Neural cell (in vitro differentiated cells): ENCODE measurements at regions not wholly inside any gene's neighbourhood (a gene's known extent, or its start where the extent isn't known, plus 50 kb on each side); places are given as distances from the start of the nearest gene placed in this dataset.

Experiments
- H2AFZ ChIP-seq: fragments of 200-600, 300-800 bp; sonication (generic), shearing (Covaris generic); 2 replicates; pipeline ENCODE4 v1.6.0; 2014; ENCODE audit warnings: low read depth, mild to moderate bottlenecking, antibody characterized with exemption, low read length, moderate library complexity
- H3F3A ChIP-seq: fragments of 200-600 bp; shearing (Covaris generic); 2 replicates; pipeline ENCODE4 v1.6.1; 2016; ENCODE audit warnings: mild to moderate bottlenecking, moderate library complexity, mixed read lengths, antibody characterized with exemption, low read length; ENCODE audit not compliant: insufficient read depth, poor library complexity, severe bottlenecking
- H3K27ac ChIP-seq: fragments of 200-600, 300-800 bp; sonication (generic), shearing (Covaris generic); 2 replicates; pipeline ENCODE4 v1.5.1; 2014; ENCODE audit warnings: mild to moderate bottlenecking, low read length, moderate library complexity
- H3K27me3 ChIP-seq: fragments of 300-800, 200-600 bp; sonication (generic), shearing (Covaris generic); 2 replicates; pipeline ENCODE4 v1.6.0; 2014; ENCODE audit warnings: mild to moderate bottlenecking, low read depth, low read length, moderate library complexity; ENCODE audit not compliant: insufficient read depth
- H3K36me3 ChIP-seq: fragments of 300-800, 200-600 bp; sonication (generic), shearing (Covaris generic); 2 replicates; pipeline ENCODE4 v1.5.1; 2014; ENCODE audit warnings: mild to moderate bottlenecking, antibody characterized with exemption, low read length, moderate library complexity; ENCODE audit not compliant: insufficient read depth
- H3K4me2 ChIP-seq: fragments of 300-800, 200-600 bp; sonication (generic), shearing (Covaris generic); 2 replicates; pipeline ENCODE4 v1.6.0; 2014; ENCODE audit warnings: mild to moderate bottlenecking, low read length
- H3K4me3 ChIP-seq: fragments of 300-800, 200-600 bp; sonication (generic), shearing (Covaris generic); 2 replicates; pipeline ENCODE4 v1.5.1; 2014; ENCODE audit warnings: mild to moderate bottlenecking, low read length, moderate library complexity
- H3K79me2 ChIP-seq: fragments of 200-600 bp; shearing (Covaris generic); replicated peaks from 2 replicates; pipeline ENCODE4 v1.6.0; 2014; ENCODE audit warnings: mild to moderate bottlenecking, low read length, moderate library complexity; ENCODE audit not compliant: insufficient read depth
- H3K9ac ChIP-seq: fragments of 300-800, 200-600 bp; sonication (generic), shearing (Covaris generic); 2 replicates; pipeline ENCODE4 v1.6.1; 2016; ENCODE audit warnings: mild to moderate bottlenecking, low read length, mixed read lengths
- H3K9me2 ChIP-seq: fragments of 200-600 bp; shearing (Covaris generic); 2 replicates; pipeline ENCODE4 v1.6.1; 2016; ENCODE audit warnings: mild to moderate bottlenecking, low read length, mixed read lengths; ENCODE audit not compliant: insufficient read depth
- H3K9me3 ChIP-seq: fragments of 200-600, 300-800 bp; sonication (generic), shearing (Covaris generic); 2 replicates; pipeline ENCODE4 v1.6.1; 2016; ENCODE audit warnings: mild to moderate bottlenecking, mixed run types, low read length, moderate library complexity, mixed read lengths
- H4K20me1 ChIP-seq: fragments of 200-600 bp; shearing (Covaris generic); 2 replicates; pipeline ENCODE4 v1.6.1; 2016; ENCODE audit warnings: mild to moderate bottlenecking, mixed run types; ENCODE audit not compliant: insufficient read depth
- CTCF ChIP-seq: fragments of 450-650 bp; IDR thresholded peaks from 2 replicates; pipeline ENCODE4 v1.5.1; 2014; ENCODE audit warnings: antibody characterized with exemption, mild to moderate bottlenecking, moderate library complexity; ENCODE audit not compliant: poor library complexity, severe bottlenecking
- EP300 ChIP-seq: fragments of 450-650 bp; conservative IDR thresholded peaks from 2 replicates; pipeline ENCODE4 v1.6.1; 2014; ENCODE audit warnings: antibody characterized with exemption, mild to moderate bottlenecking, moderate library complexity; ENCODE audit not compliant: poor library complexity, severe bottlenecking
- EZH2 ChIP-seq: fragments of 200-600, 300-800 bp; shearing (Covaris generic), sonication (generic); IDR thresholded peaks from 2 replicates; pipeline ENCODE4 v1.6.1; 2014; ENCODE audit warnings: antibody characterized with exemption, low read length, borderline replicate concordance, mild to moderate bottlenecking; ENCODE audit not compliant: insufficient read depth, poor library complexity, severe bottlenecking
- MXI1 ChIP-seq: fragments of 450-650 bp; conservative IDR thresholded peaks from 2 replicates; pipeline ENCODE4 v1.6.1; 2014; ENCODE audit warnings: antibody characterized with exemption, mild to moderate bottlenecking; ENCODE audit not compliant: poor library complexity, severe bottlenecking
- POLR2AphosphoS5 ChIP-seq: IDR thresholded peaks from 2 replicates; pipeline ENCODE4 v1.6.1; 2012
- RAD21 ChIP-seq: fragments of 450-650 bp; conservative IDR thresholded peaks from 2 replicates; pipeline ENCODE4 v1.6.1; 2014; ENCODE audit warnings: antibody characterized with exemption, mild to moderate bottlenecking, moderate library complexity
- REST ChIP-seq: IDR thresholded peaks from 2 replicates; pipeline ENCODE4 v1.6.1; 2012; ENCODE audit warnings: borderline replicate concordance
- SMC3 ChIP-seq: fragments of 450-650 bp; conservative IDR thresholded peaks from 2 replicates; pipeline ENCODE4 v1.6.1; 2014; ENCODE audit warnings: antibody characterized with exemption, mild to moderate bottlenecking, moderate library complexity; ENCODE audit not compliant: poor library complexity
- TAF1 ChIP-seq: IDR thresholded peaks from 2 replicates; pipeline ENCODE4 v1.6.1; 2012; ENCODE audit warnings: low read depth

GRCh38 chrX:1727531-1728027, 112.7 kb downstream of the ASMT start:
- no peak overlapping the region for H3K4me2 ChIP-seq
- H3K9me3 ChIP-seq: no peaks in the 10 kb centered on the region
- H3K27me3 ChIP-seq: no peaks in the 10 kb centered on the region
- H3K9me2 ChIP-seq: no peaks in the 10 kb centered on the region
- no peaks in the 10 kb centered on the region for H3K36me3 ChIP-seq
- no peak overlapping the region for H3K4me3 ChIP-seq
- no peak for TF ChIP-seq SMC3
- TF ChIP-seq EP300: no peak
- TF ChIP-seq REST: no peak
- TF ChIP-seq MXI1: no peak
- TF ChIP-seq EZH2: no peak
- TF ChIP-seq CTCF: no peak
- no peak for TF ChIP-seq POLR2AphosphoS5
- TF ChIP-seq TAF1: no peak
- TF ChIP-seq RAD21: no peak
- no peak overlapping the region for H2AFZ ChIP-seq
- no peak overlapping the region for H3K27ac ChIP-seq
- no peaks in the 10 kb centered on the region for H3K79me2 ChIP-seq
- no peaks in the 10 kb centered on the region for H3F3A ChIP-seq
- H3K9ac ChIP-seq: no peak overlapping the region
- H4K20me1 ChIP-seq: no peaks in the 10 kb centered on the region

GRCh38 chrX:1734806-1735205, 119.9 kb downstream of the ASMT start:
- H3K79me2 ChIP-seq: no peaks in the 10 kb centered on the region
- H3K36me3 ChIP-seq: no peaks in the 10 kb centered on the region
- no peaks in the 10 kb centered on the region for H3K27me3 ChIP-seq
- H3K9me3 ChIP-seq: no peaks in the 10 kb centered on the region
- no peaks in the 10 kb centered on the region for H4K20me1 ChIP-seq
- no peaks in the 10 kb centered on the region for H3F3A ChIP-seq
- no peak overlapping the region for H3K4me2 ChIP-seq
- no peak overlapping the region for H3K4me3 ChIP-seq
- H2AFZ ChIP-seq: no peak overlapping the region
- TF ChIP-seq POLR2AphosphoS5 (no peak), EP300 (no peak), REST (no peak), MXI1 (no peak), TAF1 (no peak)
- no peaks in the 10 kb centered on the region for H3K9me2 ChIP-seq
- H3K27ac ChIP-seq: no peak overlapping the region
- no peak overlapping the region for H3K9ac ChIP-seq
